ENCODE measurements at regions not wholly inside any gene's neighbourhood (a gene's known extent, or its start where the extent isn't known, plus 50 kb on each side); places are given as distances from the start of the nearest gene placed in this dataset.

DNA sequence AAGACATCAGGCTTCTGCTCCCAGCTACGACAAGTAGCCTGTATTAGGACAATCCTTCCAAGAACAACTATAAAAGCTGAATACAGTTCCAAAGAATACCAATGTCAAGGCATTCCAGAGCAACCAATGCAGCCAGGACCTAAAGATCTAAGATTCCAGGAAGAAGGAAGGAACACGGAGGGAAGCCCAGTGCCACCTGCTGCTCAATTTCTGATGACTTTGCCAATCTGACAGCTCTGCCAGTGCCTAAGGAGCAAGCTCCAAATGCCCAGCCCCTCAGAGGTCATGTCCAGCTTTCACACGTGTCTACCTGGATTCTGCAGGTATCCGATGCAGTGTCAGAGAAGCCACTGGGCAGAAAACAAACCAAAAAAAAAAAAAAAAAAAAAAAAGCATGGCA, 164.4 kb downstream of the IRS2 start:
- H3K4me1 ChIP-seq (ENCODE audit: insufficient read depth) = no peaks in the 10 kb centered on the region
- H3K27me3 ChIP-seq = no peaks in the 10 kb centered on the region
- DNase-seq = no peak
- no peak overlapping the region for H3K27ac ChIP-seq
- 84 to 91% (median 89%) methylated on average over 4 of the region's 4 CpGs for WGBS, 3 donors
- H3K36me3 ChIP-seq = no peaks in the 10 kb centered on the region
- intact Hi-C loops (cut with DNase I) = no loop called here
- no peak overlapping the region for H3K4me3 ChIP-seq
- TF ChIP-seq, protein P1, sequence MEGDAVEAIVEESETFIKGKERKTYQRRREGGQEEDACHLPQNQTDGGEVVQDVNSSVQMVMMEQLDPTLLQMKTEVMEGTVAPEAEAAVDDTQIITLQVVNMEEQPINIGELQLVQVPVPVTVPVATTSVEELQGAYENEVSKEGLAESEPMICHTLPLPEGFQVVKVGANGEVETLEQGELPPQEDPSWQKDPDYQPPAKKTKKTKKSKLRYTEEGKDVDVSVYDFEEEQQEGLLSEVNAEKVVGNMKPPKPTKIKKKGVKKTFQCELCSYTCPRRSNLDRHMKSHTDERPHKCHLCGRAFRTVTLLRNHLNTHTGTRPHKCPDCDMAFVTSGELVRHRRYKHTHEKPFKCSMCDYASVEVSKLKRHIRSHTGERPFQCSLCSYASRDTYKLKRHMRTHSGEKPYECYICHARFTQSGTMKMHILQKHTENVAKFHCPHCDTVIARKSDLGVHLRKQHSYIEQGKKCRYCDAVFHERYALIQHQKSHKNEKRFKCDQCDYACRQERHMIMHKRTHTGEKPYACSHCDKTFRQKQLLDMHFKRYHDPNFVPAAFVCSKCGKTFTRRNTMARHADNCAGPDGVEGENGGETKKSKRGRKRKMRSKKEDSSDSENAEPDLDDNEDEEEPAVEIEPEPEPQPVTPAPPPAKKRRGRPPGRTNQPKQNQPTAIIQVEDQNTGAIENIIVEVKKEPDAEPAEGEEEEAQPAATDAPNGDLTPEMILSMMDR (IDR thresholded peaks at IDR 0.05) = no peak
- TF ChIP-seq POLR2A (IDR thresholded peaks at IDR 0.05) (no peak), EP300 (IDR thresholded peaks at IDR 0.05) (no peak)
- H3K9me3 ChIP-seq = no peaks in the 10 kb centered on the region

DNA sequence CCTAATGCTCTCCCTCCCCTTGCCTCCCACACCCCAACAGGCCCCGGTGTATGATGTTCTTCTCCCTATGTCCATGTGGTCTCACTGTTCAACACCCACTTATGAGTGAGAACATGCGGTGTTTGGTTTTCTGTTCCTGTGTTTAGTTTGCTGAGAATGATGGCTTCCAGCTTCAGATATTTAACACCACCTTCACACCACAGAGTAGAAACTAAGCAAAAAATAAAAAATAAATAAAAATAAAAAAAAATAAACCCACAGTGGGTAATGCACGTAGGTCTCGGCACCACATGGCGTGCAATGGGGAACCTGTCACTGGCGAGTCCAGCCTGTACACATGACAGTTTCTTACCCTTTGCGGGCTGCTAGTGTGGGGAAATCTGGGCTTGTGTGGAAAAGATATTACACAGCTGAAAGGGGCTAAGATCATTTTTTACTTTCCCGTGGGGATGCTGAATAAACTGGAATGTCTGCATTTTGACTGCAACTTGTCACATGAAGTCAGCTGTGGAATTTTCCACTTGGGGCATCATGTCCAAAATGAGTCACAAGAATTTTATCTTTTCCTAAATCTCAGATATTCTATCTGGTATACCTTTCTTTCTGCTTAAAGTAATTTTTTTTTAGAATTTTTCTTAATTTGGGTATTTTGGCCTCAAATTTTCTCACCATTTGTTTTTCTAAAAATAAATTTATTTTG, 170.5 kb downstream of the IRS2 start:
- Histone ChIP-seq H3K36me3 (no peaks in the 10 kb centered on the region), H3K27me3 (no peaks in the 10 kb centered on the region), H3K4me1 (ENCODE audit: insufficient read depth) (no peaks in the 10 kb centered on the region), H3K4me3 (no peak overlapping the region), H3K9me3 (no peaks in the 10 kb centered on the region), H3K27ac (no peak overlapping the region)
- no peak for DNase-seq
- intact Hi-C loops (cut with DNase I) = no loop called here
- WGBS, 3 donors = 79 to 87% (median 82%) methylated on average over 8 of the region's 8 CpGs
- TF ChIP-seq, protein P1 (IDR thresholded peaks at IDR 0.05) = no peak
- TF ChIP-seq EP300 (IDR thresholded peaks at IDR 0.05) (no peak), POLR2A (IDR thresholded peaks at IDR 0.05) (no peak)

DNA sequence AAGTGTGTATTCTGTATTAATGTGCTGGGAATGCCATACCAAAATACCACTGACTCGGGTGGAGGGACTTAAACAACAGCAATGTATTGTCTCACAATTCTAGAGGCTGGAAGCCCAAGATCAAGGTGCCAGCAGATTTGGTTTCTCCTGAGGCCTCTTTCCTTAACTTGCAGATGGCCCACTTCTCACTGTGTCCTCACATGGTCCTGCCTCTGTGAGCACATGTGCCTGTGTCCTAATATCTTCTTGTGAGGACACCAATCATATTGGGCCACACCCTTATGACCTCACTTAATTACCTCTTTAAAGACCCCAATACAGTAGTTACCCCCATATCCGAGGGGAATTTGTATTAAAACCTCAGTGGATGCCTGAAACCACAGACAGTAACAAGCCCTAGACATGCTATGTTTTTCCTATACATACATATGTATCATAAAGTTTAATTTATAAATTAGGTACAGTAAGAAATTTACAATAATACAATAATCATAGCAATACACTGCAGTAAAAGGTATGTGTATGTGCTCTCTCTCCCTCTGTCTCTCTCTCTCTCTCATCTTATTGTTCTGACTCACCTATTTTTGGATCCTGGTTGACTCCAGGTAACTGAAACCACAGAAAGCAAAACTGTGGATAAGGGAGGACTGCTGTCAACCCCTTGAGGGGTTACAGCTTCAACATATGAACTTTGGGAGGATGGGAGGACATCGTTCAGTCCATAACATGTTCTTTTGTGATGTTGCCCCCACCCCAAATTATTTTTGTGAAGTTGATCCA, 174.3 kb downstream of the IRS2 start:
- no peak for TF ChIP-seq POLR2A (IDR thresholded peaks at IDR 0.05)
- no peak for TF ChIP-seq EP300 (IDR thresholded peaks at IDR 0.05)
- TF ChIP-seq, protein P1 (IDR thresholded peaks at IDR 0.05) = no peak
- Histone ChIP-seq H3K27me3 (no peaks in the 10 kb centered on the region), H3K27ac (no peak overlapping the region), H3K4me1 (ENCODE audit: insufficient read depth) (no peaks in the 10 kb centered on the region), H3K36me3 (no peaks in the 10 kb centered on the region), H3K4me3 (no peak overlapping the region), H3K9me3 (no peaks in the 10 kb centered on the region)
- WGBS, 3 donors = 71 to 84% (median 79%) methylated on average over 3 of the region's 3 CpGs
- intact Hi-C loops (cut with DNase I) = no loop called here
- no peak for DNase-seq

DNA sequence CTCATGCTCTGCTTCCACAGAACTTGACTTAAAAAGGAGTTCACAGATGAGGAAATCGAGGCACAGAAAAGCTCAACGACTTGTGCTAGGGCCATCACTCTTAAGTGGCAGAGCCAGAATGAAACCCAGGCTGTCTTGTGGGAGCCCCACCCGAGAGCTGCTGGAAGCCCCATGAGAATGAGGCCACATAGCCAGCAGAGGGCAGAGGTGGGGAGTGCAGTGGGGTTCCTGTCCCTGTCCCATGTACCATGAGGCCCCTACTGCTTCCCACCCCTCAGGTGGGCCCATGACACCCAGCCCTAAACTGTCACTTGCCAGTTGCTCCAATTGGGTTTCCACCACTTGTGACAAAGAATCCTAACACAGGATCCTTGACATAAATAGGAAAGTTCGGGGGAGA, 175.9 kb downstream of the IRS2 start:
- Histone ChIP-seq H3K9me3 (no peaks in the 10 kb centered on the region), H3K36me3 (no peaks in the 10 kb centered on the region), H3K4me3 (no peak overlapping the region), H3K4me1 (ENCODE audit: insufficient read depth) (no peaks in the 10 kb centered on the region), H3K27ac (no peak overlapping the region), H3K27me3 (no peaks in the 10 kb centered on the region)
- peak in 4 of 5 donors; percentile 12 to 41 (median 24) for DNase-seq
- TF ChIP-seq POLR2A (IDR thresholded peaks at IDR 0.05) = no peak
- intact Hi-C loops (cut with DNase I) = no loop called here
- WGBS, 3 donors = 81 to 84% (median 82%) methylated on average over 4 of the region's 4 CpGs

DNA sequence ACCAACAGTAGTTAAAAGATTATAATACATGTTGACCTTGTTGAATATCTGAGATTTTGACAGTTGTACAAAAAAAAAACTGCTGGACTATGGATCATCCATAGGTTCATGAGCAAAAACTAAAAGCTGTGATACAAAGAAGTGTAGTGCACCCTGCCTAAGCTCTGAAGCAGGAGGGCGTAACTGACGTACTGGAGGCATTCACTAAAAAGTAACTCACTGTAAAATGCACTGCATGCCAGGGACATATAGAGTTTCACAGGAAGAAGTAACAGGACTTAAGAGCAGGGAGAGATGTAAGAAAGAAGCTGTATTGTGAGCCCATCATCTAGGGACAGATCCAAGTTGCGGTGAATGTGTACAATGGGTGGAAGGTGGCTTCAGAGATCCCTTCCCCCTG, 177.9 kb downstream of the IRS2 start:
- WGBS, 3 donors = 90 to 94% (median 93%) methylated on average over 3 of the region's 3 CpGs
- no peaks in the 10 kb centered on the region for H3K4me1 ChIP-seq (ENCODE audit: insufficient read depth)
- H3K27ac ChIP-seq = no peak overlapping the region
- TF ChIP-seq, protein P1 (IDR thresholded peaks at IDR 0.05) = no peak
- TF ChIP-seq EP300 (IDR thresholded peaks at IDR 0.05) = no peak
- no peak for TF ChIP-seq POLR2A (IDR thresholded peaks at IDR 0.05)
- H3K9me3 ChIP-seq = no peaks in the 10 kb centered on the region
- no peaks in the 10 kb centered on the region for H3K36me3 ChIP-seq
- DNase-seq = no peak
- H3K4me3 ChIP-seq = no peak overlapping the region
- H3K27me3 ChIP-seq = no peaks in the 10 kb centered on the region
- intact Hi-C loops (cut with DNase I) = no loop called here
